BLaER1 treated with 17β-estradiol and CSF1 and Interleukin-3, amounts not matched to agents 10 nM and 100 nM (cell line): ENCODE measurements at regions not wholly inside any gene's neighbourhood (a gene's known extent, or its start where the extent isn't known, plus 50 kb on each side); places are given as distances from the start of the nearest gene placed in this dataset.

Experiments used
- H3K27ac ChIP-seq, 11 experiments: shearing (Covaris generic); formaldehyde crosslinking; 2 replicates each; pipeline ENCODE4 v1.8.1; 2022
- H3K27me3 ChIP-seq, 11 experiments: shearing (Covaris generic); formaldehyde crosslinking; 2 replicates each; pipeline ENCODE4 v1.8.1; 2022
- H3K36me3 ChIP-seq, 11 experiments: shearing (Covaris generic); formaldehyde crosslinking; 2 replicates each; pipeline ENCODE4 v1.8.1; 2022
- H3K4me1 ChIP-seq, 10 experiments: shearing (Covaris generic); formaldehyde crosslinking; 2 replicates each; pipeline ENCODE4 v1.8.1; 2022
- H3K4me2 ChIP-seq, 11 experiments: shearing (Covaris generic); formaldehyde crosslinking; 2 replicates each; pipeline ENCODE4 v1.8.1; 2022
- H3K4me3 ChIP-seq, 10 experiments: shearing (Covaris generic); formaldehyde crosslinking; 2 replicates each; pipeline ENCODE4 v1.8.1; 2022
- H3K9ac ChIP-seq, 11 experiments: shearing (Covaris generic); formaldehyde crosslinking; 2 replicates each; pipeline ENCODE4 v1.8.1; 2022
- H3K9me3 ChIP-seq, 11 experiments: shearing (Covaris generic); formaldehyde crosslinking; replicated peaks in 1 of 11; 2 replicates each; pipeline ENCODE4 v1.8.1; 2022
- H4K20me1 ChIP-seq, 11 experiments: shearing (Covaris generic); formaldehyde crosslinking; 2 replicates each; pipeline ENCODE4 v1.8.1; 2022
- Cebpa-rat ChIP-seq, 11 experiments: shearing (Covaris generic); IDR thresholded peaks; 2 replicates each; pipeline ENCODE4 v1.8.1; 2022

- no peak overlapping the region for H3K27ac ChIP-seq
- no peaks in the 10 kb centered on the region for H3K36me3 ChIP-seq
- H3K4me2 ChIP-seq, result no peak overlapping the region
- H3K9me3 ChIP-seq, result no peaks in the 10 kb centered on the region
- H3K9ac ChIP-seq, result no peak overlapping the region
- H3K4me1 ChIP-seq, result no peaks in the 10 kb centered on the region
- H4K20me1 ChIP-seq, result no peaks in the 10 kb centered on the region
- no peaks in the 10 kb centered on the region for H3K27me3 ChIP-seq
- H3K4me3 ChIP-seq, result no peak overlapping the region
- TF ChIP-seq Cebpa-rat (IDR thresholded peaks at IDR 0.05), result no peak
These were observed 279.6 kb downstream of the PCDH20 start for GRCh38 chr13:61136093-61136492.

- no peak overlapping the region for H3K4me3 ChIP-seq
- no peaks in the 10 kb centered on the region for H3K4me1 ChIP-seq
- TF ChIP-seq Cebpa-rat (IDR thresholded peaks at IDR 0.05), result no peak
- no peak overlapping the region for H3K27ac ChIP-seq
- H3K27me3 ChIP-seq, result no peaks in the 10 kb centered on the region
- H3K4me2 ChIP-seq, result no peak overlapping the region
- no peaks in the 10 kb centered on the region for H3K9me3 ChIP-seq
- no peaks in the 10 kb centered on the region for H3K36me3 ChIP-seq
- no peak overlapping the region for H3K9ac ChIP-seq
- H4K20me1 ChIP-seq, result no peaks in the 10 kb centered on the region
These were observed 280.1 kb downstream of the PCDH20 start for GRCh38 chr13:61135583-61135982.

- no peak overlapping the region for H3K27ac ChIP-seq
- H3K4me3 ChIP-seq, result no peak overlapping the region
- no peaks in the 10 kb centered on the region for H3K36me3 ChIP-seq
- H3K27me3 ChIP-seq, result no peaks in the 10 kb centered on the region
- H3K4me2 ChIP-seq, result no peak overlapping the region
- no peaks in the 10 kb centered on the region for H3K4me1 ChIP-seq
- H3K9ac ChIP-seq, result no peak overlapping the region
- TF ChIP-seq Cebpa-rat (IDR thresholded peaks at IDR 0.05), result no peak
- no peaks in the 10 kb centered on the region for H4K20me1 ChIP-seq
- peaks cover 0 to 6% (median 0%) of the 10 kb centered on the region in 11 experiments; a peak in 2 of 22 replicates for H3K9me3 ChIP-seq
These were observed 286.6 kb downstream of the PCDH20 start for GRCh38 chr13:61128850-61129645.

GRCh38 chr13:61123538-61124289 is 291.9 kb downstream of the PCDH20 start:
- Histone ChIP-seq H3K36me3 (no peaks in the 10 kb centered on the region), H3K9ac (no peak overlapping the region), H3K27me3 (no peaks in the 10 kb centered on the region), H3K9me3 (peaks cover 0 to 6% (median 0%) of the 10 kb centered on the region in 11 experiments; a peak in 2 of 22 replicates), H3K27ac (no peak overlapping the region), H4K20me1 (no peaks in the 10 kb centered on the region), H3K4me2 (no peak overlapping the region), H3K4me3 (no peak overlapping the region), H3K4me1 (no peaks in the 10 kb centered on the region)
- TF ChIP-seq Cebpa-rat (IDR thresholded peaks at IDR 0.05), result no peak

- Histone ChIP-seq H3K9me3 (peaks cover 23 to 38% (median 28%) of the 10 kb centered on the region in 11 experiments), H3K4me1 (no peaks in the 10 kb centered on the region), H3K4me2 (no peak overlapping the region), H3K27me3 (no peaks in the 10 kb centered on the region), H3K4me3 (no peak overlapping the region), H3K36me3 (no peaks in the 10 kb centered on the region; a peak in 1 of 22 replicates), H4K20me1 (no peaks in the 10 kb centered on the region), H3K27ac (no peak overlapping the region), H3K9ac (no peak overlapping the region)
- no peak for TF ChIP-seq Cebpa-rat (IDR thresholded peaks at IDR 0.05)
These were observed 302.4 kb downstream of the PCDH20 start for GRCh38 chr13:61113140-61113658.

GRCh38 chr13:61111529-61111928 is 304.1 kb downstream of the PCDH20 start:
- no peak overlapping the region for H3K9ac ChIP-seq
- H3K27me3 ChIP-seq, result no peaks in the 10 kb centered on the region
- no peak overlapping the region for H3K27ac ChIP-seq
- H3K4me2 ChIP-seq, result no peak overlapping the region
- TF ChIP-seq Cebpa-rat (IDR thresholded peaks at IDR 0.05), result no peak
- H4K20me1 ChIP-seq, result no peaks in the 10 kb centered on the region
- H3K9me3 ChIP-seq, result peaks cover 23 to 34% (median 24%) of the 10 kb centered on the region in 11 experiments
- no peaks in the 10 kb centered on the region for H3K4me1 ChIP-seq
- H3K4me3 ChIP-seq, result no peak overlapping the region
- H3K36me3 ChIP-seq, result no peaks in the 10 kb centered on the region; a peak in 1 of 22 replicates

GRCh38 chr13:61110732-61111131 is 304.9 kb downstream of the PCDH20 start:
- Histone ChIP-seq H3K27me3 (no peaks in the 10 kb centered on the region), H3K4me1 (no peaks in the 10 kb centered on the region), H4K20me1 (no peaks in the 10 kb centered on the region), H3K4me2 (no peak overlapping the region), H3K9ac (no peak overlapping the region), H3K36me3 (no peaks in the 10 kb centered on the region; a peak in 1 of 22 replicates), H3K27ac (no peak overlapping the region), H3K9me3 (peaks cover 23 to 32% (median 24%) of the 10 kb centered on the region in 11 experiments), H3K4me3 (no peak overlapping the region)
- TF ChIP-seq Cebpa-rat (IDR thresholded peaks at IDR 0.05), result no peak

- H3K4me1 ChIP-seq, result no peaks in the 10 kb centered on the region
- H4K20me1 ChIP-seq, result no peaks in the 10 kb centered on the region
- no peak overlapping the region for H3K27ac ChIP-seq
- H3K4me2 ChIP-seq, result no peak overlapping the region
- no peak for TF ChIP-seq Cebpa-rat (IDR thresholded peaks at IDR 0.05)
- H3K9ac ChIP-seq, result no peak overlapping the region
- no peaks in the 10 kb centered on the region; a peak in 1 of 22 replicates for H3K36me3 ChIP-seq
- no peak overlapping the region for H3K4me3 ChIP-seq
- peaks cover 21 to 23% (median 22%) of the 10 kb centered on the region in 11 experiments for H3K9me3 ChIP-seq
- H3K27me3 ChIP-seq, result no peaks in the 10 kb centered on the region
These were observed 305.9 kb downstream of the PCDH20 start for GRCh38 chr13:61109741-61110140.

GRCh38 chr13:61107989-61108388 is 307.7 kb downstream of the PCDH20 start:
- no peaks in the 10 kb centered on the region for H3K4me1 ChIP-seq
- H3K4me2 ChIP-seq, result no peak overlapping the region
- H3K9me3 ChIP-seq, result peaks cover 3 to 6% (median 5%) of the 10 kb centered on the region in 11 experiments
- H3K36me3 ChIP-seq, result no peaks in the 10 kb centered on the region
- TF ChIP-seq Cebpa-rat (IDR thresholded peaks at IDR 0.05), result no peak
- H3K9ac ChIP-seq, result no peak overlapping the region
- no peak overlapping the region for H3K27ac ChIP-seq
- no peaks in the 10 kb centered on the region for H3K27me3 ChIP-seq
- H3K4me3 ChIP-seq, result no peak overlapping the region
- H4K20me1 ChIP-seq, result no peaks in the 10 kb centered on the region
